OCI-LY7 (cell line): ENCODE measurements at regions not wholly inside any gene's neighbourhood (a gene's known extent, or its start where the extent isn't known, plus 50 kb on each side); places are given as distances from the start of the nearest gene placed in this dataset.

Source experiments
- BruUV-seq: library from RNA; stranded (reverse); fragments of 400-500 nt; replicated peaks from 2 replicates; lab custom pipeline; 2021; lab: Mats Ljungman, UMichigan
- CTCF ChIA-PET: fragments of 300-600 bp; sonication (Branson Sonifier 250); formaldehyde crosslinking; loops from one replicate; lab custom pipeline; 2022; ENCODE audit warnings: antibody characterized with exemption; ENCODE audit not compliant: unreplicated experiment; lab: Charles Lee
- POLR2A ChIA-PET: fragments of 300-600 bp; sonication (Branson Sonifier 250); formaldehyde crosslinking; loops from one replicate; lab custom pipeline; 2022; ENCODE audit warnings: antibody characterized with exemption; lab: Charles Lee
- DNase-seq: peaks from one replicate; pipeline ENCODE4 v3.0.0-alpha.2; 2015; ENCODE audit warnings: low spot score
- H2AFZ ChIP-seq: fragments of 200-600 bp; sonication (generic), shearing (Covaris generic); 2 replicates; pipeline ENCODE4 v1.6.1; 2014; ENCODE audit warnings: mild to moderate bottlenecking, antibody characterized with exemption, low read length, moderate library complexity
- H3K27ac ChIP-seq: fragments of 200-600 bp; sonication (generic); 2 replicates; pipeline ENCODE4 v1.5.1; 2014; ENCODE audit warnings: mixed run types, low read depth, mild to moderate bottlenecking, moderate library complexity, low read length, inconsistent platforms; ENCODE audit not compliant: poor library complexity, severe bottlenecking
- H3K36me3 ChIP-seq: fragments of 200-600 bp; sonication (generic); 2 replicates; pipeline ENCODE4 v1.6.1; 2014; ENCODE audit warnings: mild to moderate bottlenecking, antibody characterized with exemption, low read length, moderate library complexity, mixed read lengths; ENCODE audit not compliant: insufficient read depth
- H3K4me1 ChIP-seq: fragments of 200-600 bp; sonication (generic); 2 replicates; pipeline ENCODE4 v1.5.1; 2014; ENCODE audit warnings: mild to moderate bottlenecking, low read length; ENCODE audit not compliant: insufficient read depth, poor library complexity, severe bottlenecking
- H3K4me2 ChIP-seq: fragments of 200-600 bp; sonication (generic); 2 replicates; pipeline ENCODE4 v1.6.1; 2014; ENCODE audit warnings: mild to moderate bottlenecking, low read length
- H3K4me3 ChIP-seq: fragments of 200-600 bp; sonication (generic); 2 replicates; pipeline ENCODE4 v1.5.1; 2014; ENCODE audit warnings: mild to moderate bottlenecking, low read depth, low read length; ENCODE audit not compliant: poor library complexity, severe bottlenecking
- H3K79me2 ChIP-seq: fragments of 200-600 bp; sonication (generic); 2 replicates; pipeline ENCODE4 v1.6.1; 2016; ENCODE audit warnings: low read depth, mild to moderate bottlenecking, low read length, moderate library complexity, mixed read lengths; ENCODE audit not compliant: insufficient read depth
- H3K9me2 ChIP-seq: fragments of 200-600 bp; sonication (generic); 2 replicates; pipeline ENCODE4 v1.6.1; 2016; ENCODE audit warnings: mild to moderate bottlenecking, low read length, mixed read lengths; ENCODE audit not compliant: insufficient read depth
- H3K9me3 ChIP-seq: fragments of 200-600 bp; sonication (generic); 2 replicates; pipeline ENCODE4 v1.6.1; 2014; ENCODE audit warnings: mild to moderate bottlenecking, mixed run types, low read length, mixed read lengths
- H4K20me1 ChIP-seq: fragments of 200-600 bp; sonication (generic); 2 replicates; pipeline ENCODE4 v1.6.1; 2014; ENCODE audit warnings: mild to moderate bottlenecking, antibody characterized with exemption, low read length, moderate library complexity, mixed read lengths; ENCODE audit not compliant: insufficient read depth
- EZH2phosphoT487 ChIP-seq: fragments of 200-600 bp; sonication (generic); IDR thresholded peaks from 2 replicates; pipeline ENCODE4 v1.6.1; 2018; ENCODE audit warnings: low read depth, borderline replicate concordance, mild to moderate bottlenecking, mixed run types, antibody characterized with exemption, low read length, moderate library complexity, mixed read lengths
- intact Hi-C: fragments of 100-400 bp; cut with micrococcal nuclease; formaldehyde crosslinking; loops from one replicate; pipeline ENCODE4 v1.10.0; 2022; ENCODE audit not compliant: unreplicated experiment
- TF ChIP-seq, protein P1 (sequence below): fragments of 200-600 bp; sonication (generic); conservative IDR thresholded peaks from 2 replicates; pipeline ENCODE4 v1.5.1; 2014; ENCODE audit warnings: mild to moderate bottlenecking, antibody characterized with exemption, low read length, moderate library complexity, mixed read lengths

- intact Hi-C loops: loop anchor here (10.0 kb wide), 1 partner anchor 596 kb away; no protein-coding TSS in a partner anchor
- BruUV-seq: no TSS peak
- no peak overlapping the region for H3K4me2 ChIP-seq
- no peak overlapping the region for H3K27ac ChIP-seq
- no peaks in the 10 kb centered on the region for H4K20me1 ChIP-seq
- no peak for TF ChIP-seq EZH2phosphoT487
- TF ChIP-seq, protein P1, sequence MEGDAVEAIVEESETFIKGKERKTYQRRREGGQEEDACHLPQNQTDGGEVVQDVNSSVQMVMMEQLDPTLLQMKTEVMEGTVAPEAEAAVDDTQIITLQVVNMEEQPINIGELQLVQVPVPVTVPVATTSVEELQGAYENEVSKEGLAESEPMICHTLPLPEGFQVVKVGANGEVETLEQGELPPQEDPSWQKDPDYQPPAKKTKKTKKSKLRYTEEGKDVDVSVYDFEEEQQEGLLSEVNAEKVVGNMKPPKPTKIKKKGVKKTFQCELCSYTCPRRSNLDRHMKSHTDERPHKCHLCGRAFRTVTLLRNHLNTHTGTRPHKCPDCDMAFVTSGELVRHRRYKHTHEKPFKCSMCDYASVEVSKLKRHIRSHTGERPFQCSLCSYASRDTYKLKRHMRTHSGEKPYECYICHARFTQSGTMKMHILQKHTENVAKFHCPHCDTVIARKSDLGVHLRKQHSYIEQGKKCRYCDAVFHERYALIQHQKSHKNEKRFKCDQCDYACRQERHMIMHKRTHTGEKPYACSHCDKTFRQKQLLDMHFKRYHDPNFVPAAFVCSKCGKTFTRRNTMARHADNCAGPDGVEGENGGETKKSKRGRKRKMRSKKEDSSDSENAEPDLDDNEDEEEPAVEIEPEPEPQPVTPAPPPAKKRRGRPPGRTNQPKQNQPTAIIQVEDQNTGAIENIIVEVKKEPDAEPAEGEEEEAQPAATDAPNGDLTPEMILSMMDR: no peak
- no peak for DNase-seq
- no peak overlapping the region for H2AFZ ChIP-seq
- no peaks in the 10 kb centered on the region for H3K36me3 ChIP-seq
- H3K4me3 ChIP-seq: no peak overlapping the region
- H3K4me1 ChIP-seq: no peaks in the 10 kb centered on the region
- no peaks in the 10 kb centered on the region for H3K9me2 ChIP-seq
- ChIA-PET CTCF (no interaction called here), POLR2A (interaction anchor here (0.6 kb wide), 1 partner anchor 126 kb away, joined by 3 read pairs; no protein-coding TSS in a partner anchor)
- H3K9me3 ChIP-seq: no peaks in the 10 kb centered on the region
- H3K79me2 ChIP-seq: no peaks in the 10 kb centered on the region
Measured at GRCh38 chrX:22740836-22741235, 258.9 kb upstream of the DDX53 start.

DNA sequence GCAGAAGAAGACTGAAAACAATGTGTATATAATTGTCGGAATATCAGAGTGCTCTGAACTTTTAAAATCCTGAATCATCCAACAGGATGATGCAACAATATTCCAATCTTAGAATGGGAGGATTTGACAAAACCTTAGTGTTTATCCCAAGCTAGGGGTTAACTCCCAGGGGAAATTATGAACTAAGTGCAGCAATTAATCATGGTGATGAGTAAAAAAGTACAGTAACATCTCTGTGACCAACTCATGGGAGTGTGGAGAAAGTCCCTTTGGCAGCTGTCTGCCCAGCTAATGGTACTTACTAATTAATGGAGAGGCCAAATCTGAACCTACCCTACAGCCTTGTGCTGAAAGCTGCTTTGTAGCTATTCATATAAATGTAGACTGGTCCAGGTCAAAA, 257.6 kb upstream of the DDX53 start:
- no peaks in the 10 kb centered on the region for H3K79me2 ChIP-seq
- intact Hi-C loops: loop anchor here (10.0 kb wide), 1 partner anchor 597 kb away; no protein-coding TSS in a partner anchor
- no peak overlapping the region for H3K27ac ChIP-seq
- no TSS peak for BruUV-seq
- CTCF ChIA-PET: no interaction called here
- no peaks in the 10 kb centered on the region for H3K36me3 ChIP-seq
- no peaks in the 10 kb centered on the region for H4K20me1 ChIP-seq
- no peak for TF ChIP-seq EZH2phosphoT487
- TF ChIP-seq, protein P1: no peak
- H3K4me2 ChIP-seq: no peak overlapping the region
- H3K4me1 ChIP-seq: no peaks in the 10 kb centered on the region
- no peak overlapping the region for H3K4me3 ChIP-seq
- H3K9me2 ChIP-seq: no peaks in the 10 kb centered on the region
- POLR2A ChIA-PET: no interaction called here
- H3K9me3 ChIP-seq: no peaks in the 10 kb centered on the region
- DNase-seq: no peak
- no peak overlapping the region for H2AFZ ChIP-seq

DNA sequence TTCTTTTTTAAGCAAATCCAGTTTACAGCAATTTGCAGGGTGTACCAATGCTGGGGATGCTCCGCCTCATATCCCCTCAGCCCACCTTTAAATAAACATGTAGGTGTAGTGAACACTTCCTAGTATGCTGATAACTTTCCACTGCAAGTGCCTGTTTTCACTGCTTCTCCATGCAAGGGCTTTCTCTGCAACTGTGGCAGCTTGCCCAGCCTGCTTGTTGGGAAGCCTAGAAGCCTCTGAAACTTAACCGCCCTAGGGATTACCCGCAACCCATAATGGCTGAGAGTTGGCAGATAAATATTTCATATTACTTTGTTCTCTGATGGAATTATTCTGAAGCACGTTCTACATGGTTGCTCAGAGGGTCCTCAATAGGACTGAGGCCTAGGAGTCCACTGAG, 253.7 kb upstream of the DDX53 start:
- Histone ChIP-seq H3K4me2 (no peak overlapping the region), H3K4me3 (no peak overlapping the region), H3K9me3 (no peaks in the 10 kb centered on the region), H3K4me1 (no peaks in the 10 kb centered on the region), H3K9me2 (no peaks in the 10 kb centered on the region), H4K20me1 (no peaks in the 10 kb centered on the region), H3K79me2 (no peaks in the 10 kb centered on the region), H3K36me3 (no peaks in the 10 kb centered on the region), H3K27ac (no peak overlapping the region), H2AFZ (no peak overlapping the region)
- intact Hi-C loops: loop anchor here (10.0 kb wide), 1 partner anchor 601 kb away; no protein-coding TSS in a partner anchor
- BruUV-seq: no TSS peak
- DNase-seq: no peak
- POLR2A ChIA-PET: no interaction called here
- CTCF ChIA-PET: no interaction called here
- no peak for TF ChIP-seq EZH2phosphoT487
- TF ChIP-seq, protein P1: no peak
